GM18520 (cell line): ENCODE measurements at regions not wholly inside any gene's neighbourhood (a gene's known extent, or its start where the extent isn't known, plus 50 kb on each side); places are given as distances from the start of the nearest gene placed in this dataset.
"Not testable (repeated sequence)": the region's sequence is repeated elsewhere in the genome, so short reads cannot be mapped to it uniquely, and the experiment has no call there.

Source experiments
- ATAC-seq: cut with Tn5 transposase; IDR thresholded peaks from one replicate; pipeline ENCODE4 v1.9.1; 2021; ENCODE audit not compliant: unreplicated experiment

- no peak for ATAC-seq
Observed at GRCh38 chr4:3865986-3866812, 100.0 kb downstream of the ADRA2C start.

GRCh38 chr4:3866813-3867129 lies 100.6 kb downstream of the ADRA2C start:
- no peak for ATAC-seq

GRCh38 chr4:3867403-3868100 lies 101.4 kb downstream of the ADRA2C start:
- ATAC-seq: no peak

- no peak for ATAC-seq
Observed at GRCh38 chr4:3868211-3869173, 102.3 kb downstream of the ADRA2C start.

GRCh38 chr4:3869174-3869572 lies 103.0 kb downstream of the ADRA2C start:
- no peak for ATAC-seq

GRCh38 chr4:3869661-3870566 lies 103.7 kb downstream of the ADRA2C start:
- no peak for ATAC-seq

GRCh38 chr4:3870567-3870962 lies 104.4 kb downstream of the ADRA2C start:
- no peak for ATAC-seq

- no peak for ATAC-seq
Observed at GRCh38 chr4:3871181-3871852, 105.1 kb downstream of the ADRA2C start.

- no peak for ATAC-seq
Observed at GRCh38 chr4:3871881-3872833, 106.0 kb downstream of the ADRA2C start.

GRCh38 chr4:3872834-3873313 lies 106.7 kb downstream of the ADRA2C start:
- ATAC-seq: no peak

- ATAC-seq: no peak
Observed at GRCh38 chr4:3873408-3874027, 107.3 kb downstream of the ADRA2C start.

GRCh38 chr4:3874028-3874415 lies 107.8 kb downstream of the ADRA2C start:
- no peak for ATAC-seq

GRCh38 chr4:3874525-3875110 lies 108.4 kb downstream of the ADRA2C start:
- no peak for ATAC-seq

- no peak for ATAC-seq
Observed at GRCh38 chr4:3875466-3875865, 109.3 kb downstream of the ADRA2C start.

- ATAC-seq: not testable (repeated sequence)
Observed at GRCh38 chr4:3876057-3876845, 110.1 kb downstream of the ADRA2C start.

- no peak for ATAC-seq
Observed at GRCh38 chr4:3877236-3877635, 111.1 kb downstream of the ADRA2C start.

GRCh38 chr4:3877868-3878267 lies 111.7 kb downstream of the ADRA2C start:
- ATAC-seq: no peak
